OCI-LY3 (cell line): ENCODE measurements at regions not wholly inside any gene's neighbourhood (a gene's known extent, or its start where the extent isn't known, plus 50 kb on each side); places are given as distances from the start of the nearest gene placed in this dataset.

Experiments used
- H2AFZ ChIP-seq: fragments of 200-600, 300-600 bp; shearing (Covaris generic); 2 replicates; pipeline ENCODE4 v1.6.0; 2014; ENCODE audit warnings: antibody characterized with exemption, low read depth, low read length
- H3K27ac ChIP-seq: fragments of 200-600, 300-600 bp; sonication (generic); 2 replicates; pipeline ENCODE4 v1.5.1; 2014; ENCODE audit warnings: mild to moderate bottlenecking, low read length, moderate library complexity, mixed read lengths
- H3K27me3 ChIP-seq: fragments of 200-600, 300-600 bp; sonication (generic); 2 replicates; pipeline ENCODE4 v1.6.1; 2014; ENCODE audit warnings: low read depth, low read length, mixed read lengths
- H3K36me3 ChIP-seq: fragments of 200-600, 300-600 bp; sonication (generic); replicated peaks from 2 replicates; pipeline ENCODE3; 2014; ENCODE audit warnings: low read depth, low read length, mixed read lengths
- H3K4me1 ChIP-seq: fragments of 300-600, 200-600 bp; sonication (generic); 2 replicates; pipeline ENCODE4 v1.6.1; 2014; ENCODE audit warnings: low read length, mixed read lengths
- H3K4me2 ChIP-seq: fragments of 200-600, 300-600 bp; sonication (generic); 2 replicates; pipeline ENCODE4 v1.6.1; 2014; ENCODE audit warnings: low read length, mixed read lengths
- H3K4me3 ChIP-seq: fragments of 300-600, 200-600 bp; sonication (generic); 2 replicates; pipeline ENCODE4 v1.5.1; 2014; ENCODE audit warnings: antibody characterized with exemption, mild to moderate bottlenecking, low read length, moderate library complexity
- H3K79me2 ChIP-seq: fragments of 300-600, 200-600 bp; shearing (Covaris generic); 2 replicates; pipeline ENCODE4 v1.6.1; 2014; ENCODE audit warnings: mild to moderate bottlenecking, low read length, mixed read lengths
- H3K9ac ChIP-seq: fragments of 300-600, 200-600 bp; shearing (Covaris generic); 2 replicates; pipeline ENCODE4 v1.6.0; 2014; ENCODE audit warnings: mild to moderate bottlenecking, low read length, moderate library complexity
- H3K9me3 ChIP-seq: fragments of 200-600, 300-600 bp; shearing (Covaris generic); 2 replicates; pipeline ENCODE4 v1.6.1; 2014; ENCODE audit warnings: low read length, mixed read lengths; ENCODE audit not compliant: insufficient read depth
- H4K20me1 ChIP-seq: fragments of 200-600, 300-600 bp; sonication (generic); 2 replicates; pipeline ENCODE4 v1.6.1; 2016; ENCODE audit warnings: low read length, mixed read lengths; ENCODE audit not compliant: insufficient read depth
- CTCF ChIP-seq: fragments of 200-600, 300-600 bp; sonication (generic); IDR thresholded peaks from 2 replicates; pipeline ENCODE4 v1.5.1; 2014; ENCODE audit warnings: antibody characterized with exemption, low read length, low read depth
- EZH2phosphoT487 ChIP-seq: fragments of 200-600 bp; shearing (Covaris generic); IDR thresholded peaks from 2 replicates; pipeline ENCODE4 v1.6.1; 2018; ENCODE audit warnings: antibody characterized with exemption, mixed run types, low read depth

DNA sequence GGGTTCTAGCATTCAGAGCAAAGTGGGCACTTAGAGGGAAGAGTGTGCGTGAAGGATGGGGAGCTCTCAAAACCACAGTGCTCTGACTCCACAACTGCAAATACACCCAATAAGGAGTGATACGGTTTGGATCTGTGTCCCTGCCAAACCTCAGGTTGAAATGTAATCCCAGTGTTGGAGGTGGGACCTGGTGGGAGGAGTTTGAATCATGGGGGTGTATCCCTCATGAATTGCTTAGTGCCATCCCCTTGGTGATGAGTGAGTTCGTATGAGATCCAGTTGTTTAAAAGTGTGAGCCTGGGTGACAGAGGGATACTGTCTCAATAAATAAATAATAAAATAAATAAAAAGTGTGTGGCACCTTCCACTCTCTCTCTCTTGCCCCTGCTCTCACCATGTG, 50.3 kb upstream of the CCDC85A start:
- Histone ChIP-seq H3K9ac (no peak overlapping the region), H3K36me3 (no peaks in the 10 kb centered on the region), H4K20me1 (no peaks in the 10 kb centered on the region), H2AFZ (no peak overlapping the region), H3K4me1 (no peaks in the 10 kb centered on the region), H3K27ac (no peak overlapping the region), H3K4me3 (no peak overlapping the region), H3K9me3 (no peaks in the 10 kb centered on the region), H3K27me3 (no peaks in the 10 kb centered on the region), H3K79me2 (no peaks in the 10 kb centered on the region), H3K4me2 (no peak overlapping the region)
- TF ChIP-seq CTCF (no peak), EZH2phosphoT487 (no peak)

DNA sequence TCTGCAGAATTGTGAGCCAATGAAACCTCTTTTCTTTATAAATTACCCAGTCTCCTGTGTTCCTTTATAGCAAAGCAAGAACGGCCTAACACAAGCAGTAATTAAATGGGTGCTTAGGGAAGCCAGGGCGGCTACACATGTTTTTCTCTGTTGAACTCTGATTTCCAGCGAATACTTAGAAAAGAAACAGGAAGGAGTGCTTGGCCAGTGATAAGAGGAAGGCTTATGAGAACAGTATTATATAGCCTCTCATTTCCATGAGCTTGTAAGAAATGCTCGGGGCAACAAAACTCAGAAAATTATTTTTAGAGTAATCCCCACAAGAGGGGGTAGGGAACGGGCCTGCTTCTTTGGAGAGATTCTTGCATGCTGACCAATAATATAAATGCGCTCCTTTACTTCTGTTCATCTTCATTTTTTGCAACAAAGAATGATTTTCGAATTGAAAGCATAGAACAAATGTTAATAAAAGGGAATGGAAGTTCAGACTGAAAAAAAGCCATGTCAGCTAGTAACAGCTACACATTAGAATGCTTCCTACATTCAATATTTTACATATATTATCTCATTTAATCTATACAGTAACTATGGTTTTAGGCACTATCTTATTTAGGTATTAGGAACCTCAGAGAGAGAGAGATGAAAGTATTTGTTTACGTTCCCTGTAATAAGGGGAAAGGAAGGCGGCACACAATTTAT, 49.7 kb upstream of the CCDC85A start:
- H4K20me1 ChIP-seq, result no peaks in the 10 kb centered on the region
- H3K4me2 ChIP-seq, result no peak overlapping the region
- no peak overlapping the region for H3K4me3 ChIP-seq
- H3K4me1 ChIP-seq, result no peaks in the 10 kb centered on the region
- H3K36me3 ChIP-seq, result no peaks in the 10 kb centered on the region
- TF ChIP-seq EZH2phosphoT487 (no peak), CTCF (no peak)
- no peak overlapping the region for H3K9ac ChIP-seq
- no peak overlapping the region for H3K27ac ChIP-seq
- H3K79me2 ChIP-seq, result no peaks in the 10 kb centered on the region
- H3K9me3 ChIP-seq, result no peaks in the 10 kb centered on the region
- H3K27me3 ChIP-seq, result no peaks in the 10 kb centered on the region
- H2AFZ ChIP-seq, result peak overlapping the region; percentile 82; the same call in 1 of the 2 replicates
